ACC112 (cell line): ENCODE measurements at regions not wholly inside any gene's neighbourhood (a gene's known extent, or its start where the extent isn't known, plus 50 kb on each side); places are given as distances from the start of the nearest gene placed in this dataset.
"Not testable (repeated sequence)": the region's sequence is repeated elsewhere in the genome, so short reads cannot be mapped to it uniquely, and the experiment has no call there.

Source experiments
- H2AFZ ChIP-seq: fragments of 200-600 bp; sonication (generic); one replicate; pipeline ENCODE4 v1.6.0; 2017; ENCODE audit warnings: antibody characterized with exemption, low read length; ENCODE audit not compliant: unreplicated experiment
- H3K27ac ChIP-seq: fragments of 200-600 bp; sonication (generic); 2 replicates; pipeline ENCODE4 v1.5.1; 2014; ENCODE audit warnings: low read depth, mild to moderate bottlenecking, antibody characterized with exemption, low read length, moderate library complexity
- H3K27me3 ChIP-seq: fragments of 200-600 bp; sonication (generic); 2 replicates; pipeline ENCODE4 v1.6.1; 2014; ENCODE audit warnings: mild to moderate bottlenecking, antibody characterized with exemption, low read length, moderate library complexity, mixed read lengths; ENCODE audit not compliant: insufficient read depth
- H3K36me3 ChIP-seq: fragments of 200-600 bp; sonication (generic); 2 replicates; pipeline ENCODE4 v1.6.1; 2016; ENCODE audit warnings: mild to moderate bottlenecking, antibody characterized with exemption, low read length, moderate library complexity, mixed read lengths; ENCODE audit not compliant: insufficient read depth
- H3K4me1 ChIP-seq: fragments of 200-600 bp; sonication (generic); one replicate; pipeline ENCODE4 v1.6.1; 2016; ENCODE audit warnings: low read length, mixed read lengths; ENCODE audit not compliant: insufficient read depth, unreplicated experiment, control insufficient read depth
- H3K4me3 ChIP-seq: fragments of 200-600 bp; sonication (generic); 2 replicates; pipeline ENCODE4 v1.5.1; 2014; ENCODE audit warnings: mild to moderate bottlenecking, low read depth, low read length
- H3K79me2 ChIP-seq: fragments of 200-600 bp; sonication (generic); one replicate; pipeline ENCODE4 v1.6.0; 2016; ENCODE audit warnings: low read length; ENCODE audit not compliant: control insufficient read depth, unreplicated experiment, insufficient read depth

DNA sequence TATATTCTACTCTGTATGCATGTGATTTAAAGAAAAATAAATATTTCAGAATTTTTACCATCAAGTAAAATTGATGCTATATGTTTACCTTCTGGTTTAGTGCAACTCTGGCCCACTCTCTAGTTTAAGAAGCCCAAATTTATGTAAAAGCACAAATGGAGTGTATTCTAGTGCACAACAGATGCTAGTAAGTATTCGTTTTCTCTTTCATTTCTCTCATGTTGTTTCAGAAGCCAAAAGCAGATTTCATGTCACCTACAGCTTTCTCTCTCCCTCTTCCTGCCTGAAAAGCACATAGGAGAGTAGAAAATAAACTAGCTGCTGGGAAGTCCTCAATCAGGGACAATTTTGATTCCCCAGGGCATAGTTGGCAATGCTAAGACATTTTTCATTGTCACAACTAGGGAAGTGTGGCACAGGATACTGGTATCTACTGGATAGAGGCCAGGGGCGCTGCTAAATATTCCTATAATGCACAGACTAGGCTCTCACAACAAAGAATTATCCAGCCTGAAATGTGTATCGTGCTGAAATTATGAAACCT, 147.4 kb upstream of the ARHGEF26 start:
- Histone ChIP-seq H2AFZ (no peak overlapping the region), H3K27me3 (no peaks in the 10 kb centered on the region), H3K36me3 (no peaks in the 10 kb centered on the region), H3K4me3 (no peak overlapping the region), H3K27ac (no peak overlapping the region), H3K4me1 (no peaks in the 10 kb centered on the region), H3K79me2 (no peaks in the 10 kb centered on the region)

GRCh38 chr3:153974614-153975013, 146.6 kb upstream of the ARHGEF26 start:
- Histone ChIP-seq H3K27me3 (no peaks in the 10 kb centered on the region), H3K36me3 (no peaks in the 10 kb centered on the region), H3K4me1 (no peaks in the 10 kb centered on the region), H3K27ac (no peak overlapping the region), H3K4me3 (no peak overlapping the region), H3K79me2 (no peaks in the 10 kb centered on the region), H2AFZ (no peak overlapping the region)

GRCh38 chr3:153976891-153977554, 144.2 kb upstream of the ARHGEF26 start:
- Histone ChIP-seq H3K27ac (no peak overlapping the region), H3K4me3 (no peak overlapping the region), H3K36me3 (no peaks in the 10 kb centered on the region), H3K79me2 (no peaks in the 10 kb centered on the region), H3K4me1 (no peaks in the 10 kb centered on the region), H2AFZ (no peak overlapping the region), H3K27me3 (no peaks in the 10 kb centered on the region)

DNA sequence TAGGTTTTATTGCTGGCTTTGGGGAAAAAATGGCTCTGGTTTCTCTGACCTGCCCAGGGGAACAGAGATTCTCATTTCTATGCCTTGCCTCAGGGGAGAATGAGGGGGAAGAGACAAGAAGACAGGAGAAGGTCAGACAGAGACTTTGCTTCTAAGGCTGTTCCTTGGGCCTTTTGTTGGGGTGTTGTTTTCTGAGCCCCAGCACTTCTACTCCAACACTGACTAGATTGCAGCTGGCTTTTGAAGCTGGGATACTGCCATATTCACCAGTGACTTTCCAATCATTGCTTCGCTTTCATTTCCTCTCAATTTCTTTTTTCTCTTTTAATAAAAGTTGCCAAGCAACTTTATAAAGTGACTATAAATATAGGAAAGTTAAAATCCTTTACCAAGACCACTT, 143.2 kb upstream of the ARHGEF26 start:
- no peaks in the 10 kb centered on the region for H3K36me3 ChIP-seq
- no peaks in the 10 kb centered on the region for H3K27me3 ChIP-seq
- H3K4me3 ChIP-seq: no peak overlapping the region
- H3K4me1 ChIP-seq: no peaks in the 10 kb centered on the region
- H2AFZ ChIP-seq: no peak overlapping the region
- no peak overlapping the region for H3K27ac ChIP-seq
- H3K79me2 ChIP-seq: no peaks in the 10 kb centered on the region

DNA sequence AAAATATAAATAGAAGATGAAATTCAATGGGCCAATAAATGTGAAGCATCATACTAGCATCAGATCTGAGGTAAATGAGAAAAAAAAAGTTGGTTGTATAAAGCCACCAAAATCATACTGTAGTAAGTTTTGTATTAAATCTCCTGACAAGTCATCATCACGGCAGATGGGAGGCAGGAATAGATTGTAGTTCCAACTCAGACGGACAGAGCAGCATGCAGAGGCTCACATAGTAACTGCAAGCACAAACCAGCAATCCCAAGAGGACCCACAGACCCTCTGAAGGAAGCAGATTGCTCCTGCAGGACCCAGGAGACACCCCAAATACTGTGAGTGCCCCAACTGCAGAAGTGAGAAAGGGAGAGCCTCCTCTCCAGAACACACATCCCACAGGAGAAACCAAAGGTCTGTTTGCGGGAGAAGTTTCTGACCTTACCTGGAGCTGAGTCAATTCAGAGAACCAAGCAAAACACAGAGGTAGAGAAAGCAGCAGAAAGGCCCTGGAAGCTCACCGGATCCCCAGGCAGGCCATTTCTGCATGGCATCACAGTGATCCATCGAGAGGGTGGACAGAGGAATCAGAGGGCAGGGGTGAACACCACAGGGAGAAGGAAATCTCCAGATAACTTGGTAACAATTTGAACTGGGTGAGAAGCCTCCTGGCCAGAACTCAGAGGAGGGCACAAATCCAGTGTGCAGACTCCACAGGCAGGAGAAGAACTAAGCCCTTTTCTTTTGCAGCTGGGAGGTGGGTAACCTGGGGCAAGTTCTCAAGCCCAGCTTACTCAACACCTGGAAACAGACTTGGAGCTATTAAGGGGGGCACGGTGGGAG, 141.6 kb upstream of the ARHGEF26 start:
- H3K79me2 ChIP-seq: no peaks in the 10 kb centered on the region
- no peak overlapping the region for H3K27ac ChIP-seq
- H3K27me3 ChIP-seq: no peaks in the 10 kb centered on the region
- H3K4me3 ChIP-seq: no peak overlapping the region
- no peak overlapping the region for H2AFZ ChIP-seq
- no peaks in the 10 kb centered on the region for H3K36me3 ChIP-seq
- no peaks in the 10 kb centered on the region for H3K4me1 ChIP-seq

- Histone ChIP-seq H3K27ac (no peak overlapping the region), H3K27me3 (no peaks in the 10 kb centered on the region), H2AFZ (no peak overlapping the region), H3K79me2 (no peaks in the 10 kb centered on the region), H3K4me3 (no peak overlapping the region), H3K4me1 (no peaks in the 10 kb centered on the region), H3K36me3 (no peaks in the 10 kb centered on the region)
Observed at GRCh38 chr3:153980252-153980590, 141.0 kb upstream of the ARHGEF26 start.

DNA sequence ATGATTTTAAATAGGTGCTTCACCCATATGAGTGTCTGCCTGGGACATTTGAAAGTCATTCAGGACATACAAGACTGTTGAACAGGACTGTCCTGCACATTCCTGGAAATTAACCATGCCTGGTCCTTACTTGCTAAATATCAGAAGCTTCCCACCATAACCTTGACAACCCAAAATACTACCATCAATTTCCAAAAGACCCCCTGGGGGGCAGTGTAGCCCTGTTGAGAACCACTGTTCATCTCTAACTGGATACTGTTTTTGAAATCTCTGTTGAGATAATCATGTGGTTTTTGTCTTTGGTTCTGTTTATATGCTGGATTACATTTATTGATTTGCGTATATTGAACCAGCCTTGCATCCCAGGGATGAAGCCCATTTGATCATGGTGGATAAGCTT, 123.8 kb upstream of the ARHGEF26 start:
- H3K4me1 ChIP-seq, H3K4me3 ChIP-seq, H3K27me3 ChIP-seq, H3K79me2 ChIP-seq, H3K36me3 ChIP-seq, H2AFZ ChIP-seq, H3K27ac ChIP-seq: not testable (repeated sequence)

GRCh38 chr3:154003649-154004048, 117.5 kb upstream of the ARHGEF26 start:
- H3K36me3 ChIP-seq: no peaks in the 10 kb centered on the region
- H3K4me3 ChIP-seq: no peak overlapping the region

GRCh38 chr3:154011036-154011435, 110.2 kb upstream of the ARHGEF26 start:
- Histone ChIP-seq H3K27ac (no peak overlapping the region), H3K27me3 (no peaks in the 10 kb centered on the region), H3K4me1 (no peaks in the 10 kb centered on the region), H3K79me2 (no peaks in the 10 kb centered on the region), H3K4me3 (no peak overlapping the region), H2AFZ (no peak overlapping the region), H3K36me3 (no peaks in the 10 kb centered on the region)

More at GRCh38 chr3:154003649-154004048, 117.5 kb upstream of the ARHGEF26 start:
- Histone ChIP-seq H2AFZ (no peak overlapping the region), H3K79me2 (no peaks in the 10 kb centered on the region), H3K4me1 (no peaks in the 10 kb centered on the region), H3K27ac (no peak overlapping the region), H3K27me3 (no peaks in the 10 kb centered on the region)

GRCh38 chr3:154013736-154014135, 107.5 kb upstream of the ARHGEF26 start:
- H3K79me2 ChIP-seq: no peaks in the 10 kb centered on the region

DNA sequence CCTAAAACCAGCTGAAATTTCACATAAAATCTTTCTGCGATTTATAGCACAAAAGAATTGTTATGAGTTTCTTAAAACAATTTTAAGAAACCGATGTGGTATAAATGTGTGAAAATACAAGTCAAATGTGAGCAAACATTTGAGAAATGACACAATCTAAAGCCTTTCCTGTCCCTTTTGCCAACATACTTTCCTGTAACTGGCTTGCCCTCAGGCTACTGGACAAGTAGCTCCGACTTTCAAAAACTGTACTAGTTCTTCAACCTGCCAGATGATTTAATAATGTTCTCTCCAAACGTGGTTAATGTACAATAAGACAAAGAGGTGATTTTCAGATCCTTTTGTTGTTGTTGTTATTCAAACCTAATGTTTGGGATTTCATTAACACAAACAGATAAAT, 105.9 kb upstream of the ARHGEF26 start:
- H3K27me3 ChIP-seq: no peaks in the 10 kb centered on the region
- no peaks in the 10 kb centered on the region for H3K36me3 ChIP-seq
- no peak overlapping the region for H2AFZ ChIP-seq

More at GRCh38 chr3:154013736-154014135, 107.5 kb upstream of the ARHGEF26 start:
- no peak overlapping the region for H3K4me3 ChIP-seq
- no peak overlapping the region for H3K27ac ChIP-seq
- no peaks in the 10 kb centered on the region for H3K4me1 ChIP-seq
- no peaks in the 10 kb centered on the region for H3K36me3 ChIP-seq
- no peaks in the 10 kb centered on the region for H3K27me3 ChIP-seq
- H2AFZ ChIP-seq: no peak overlapping the region

More for the DNA sequence above, 105.9 kb upstream of the ARHGEF26 start:
- Histone ChIP-seq H3K4me3 (no peak overlapping the region), H3K27ac (no peak overlapping the region), H3K4me1 (no peaks in the 10 kb centered on the region), H3K79me2 (no peaks in the 10 kb centered on the region)
